Loucy (cell line): ENCODE measurements at regions not wholly inside any gene's neighbourhood (a gene's known extent, or its start where the extent isn't known, plus 50 kb on each side); places are given as distances from the start of the nearest gene placed in this dataset.

Experiments
- H2AFZ ChIP-seq: fragments of 200-600 bp; sonication (generic); 2 replicates; pipeline ENCODE4 v1.6.0; 2016; ENCODE audit warnings: antibody characterized with exemption, mild to moderate bottlenecking, low read length, moderate library complexity
- H3F3A ChIP-seq: fragments of 200-600 bp; 2 replicates; pipeline ENCODE4 v1.6.0; 2016; ENCODE audit warnings: antibody characterized with exemption, low read depth, mild to moderate bottlenecking
- H3K27me3 ChIP-seq: fragments of 200-600 bp; sonication (generic); 2 replicates; pipeline ENCODE4 v1.6.1; 2014; ENCODE audit warnings: low read length, mild to moderate bottlenecking; ENCODE audit not compliant: insufficient read depth, poor library complexity, severe bottlenecking
- H3K36me3 ChIP-seq: fragments of 200-600 bp; sonication (generic); 2 replicates; pipeline ENCODE4 v1.6.1; 2016; ENCODE audit warnings: low read length; ENCODE audit not compliant: insufficient read depth
- H3K4me1 ChIP-seq: fragments of 200-600 bp; sonication (generic); 2 replicates; pipeline ENCODE4 v1.5.1; 2014; ENCODE audit warnings: low read length, mild to moderate bottlenecking; ENCODE audit not compliant: insufficient read depth, poor library complexity, severe bottlenecking
- H3K4me2 ChIP-seq: fragments of 200-600 bp; sonication (generic); 2 replicates; pipeline ENCODE4 v1.6.0; 2014; ENCODE audit warnings: antibody characterized with exemption, low read length, low read depth, mild to moderate bottlenecking; ENCODE audit not compliant: poor library complexity, severe bottlenecking
- H3K4me3 ChIP-seq: fragments of 200-600 bp; sonication (generic); 2 replicates; pipeline ENCODE4 v1.5.1; 2014; ENCODE audit warnings: low read length, mild to moderate bottlenecking, mixed read lengths; ENCODE audit not compliant: poor library complexity, severe bottlenecking
- H3K79me2 ChIP-seq: fragments of 200-600 bp; sonication (generic); 2 replicates; pipeline ENCODE4 v1.6.1; 2014; ENCODE audit warnings: low read length; ENCODE audit not compliant: insufficient read depth
- H3K9ac ChIP-seq: fragments of 200-600 bp; sonication (generic); 2 replicates; pipeline ENCODE4 v1.6.0; 2014; ENCODE audit warnings: mild to moderate bottlenecking, low read depth, low read length, moderate library complexity; ENCODE audit not compliant: poor library complexity, severe bottlenecking
- H3K9me2 ChIP-seq: fragments of 200-600 bp; sonication (generic); replicated peaks from 2 replicates; pipeline ENCODE4 v1.6.1; 2016; ENCODE audit warnings: low read depth, low read length, mixed read lengths
- H3K9me3 ChIP-seq: fragments of 200-600 bp; sonication (generic); 2 replicates; pipeline ENCODE4 v1.6.1; 2014; ENCODE audit warnings: mild to moderate bottlenecking, antibody characterized with exemption, low read length, low read depth; ENCODE audit not compliant: insufficient read depth
- H4K20me1 ChIP-seq: fragments of 200-600 bp; sonication (generic); 2 replicates; pipeline ENCODE4 v1.6.0; 2014; ENCODE audit warnings: antibody characterized with exemption, low read length, mild to moderate bottlenecking; ENCODE audit not compliant: insufficient read depth, poor library complexity, severe bottlenecking
- CTCF ChIP-seq: fragments of 200-600 bp; sonication (generic); conservative IDR thresholded peaks from 2 replicates; pipeline ENCODE4 v1.5.1; 2014; ENCODE audit warnings: mild to moderate bottlenecking, antibody characterized with exemption, low read length
- EZH2phosphoT487 ChIP-seq: fragments of 200-600 bp; IDR thresholded peaks from 2 replicates; pipeline ENCODE4 v1.6.1; 2018; ENCODE audit warnings: antibody characterized with exemption, mild to moderate bottlenecking, moderate library complexity, borderline replicate concordance

- Histone ChIP-seq H3K36me3 (no peaks in the 10 kb centered on the region), H3K4me2 (no peak overlapping the region), H3K9me3 (no peaks in the 10 kb centered on the region), H3K4me1 (no peaks in the 10 kb centered on the region), H3K9ac (no peak overlapping the region), H2AFZ (no peak overlapping the region), H3K27me3 (no peaks in the 10 kb centered on the region), H3F3A (no peaks in the 10 kb centered on the region), H3K4me3 (no peak overlapping the region), H3K79me2 (no peaks in the 10 kb centered on the region), H4K20me1 (no peaks in the 10 kb centered on the region), H3K9me2 (no peaks in the 10 kb centered on the region)
- TF ChIP-seq EZH2phosphoT487 (no peak), CTCF (no peak)
Measured at GRCh38 chr1:73761559-73761958, 436.4 kb downstream of the LRRIQ3 start.

- no peak overlapping the region for H2AFZ ChIP-seq
- no peaks in the 10 kb centered on the region for H3K9me2 ChIP-seq
- no peaks in the 10 kb centered on the region for H3F3A ChIP-seq
- no peak overlapping the region for H3K9ac ChIP-seq
- no peak overlapping the region for H3K4me3 ChIP-seq
- H3K9me3 ChIP-seq = no peaks in the 10 kb centered on the region
- no peaks in the 10 kb centered on the region for H3K79me2 ChIP-seq
- no peaks in the 10 kb centered on the region for H3K36me3 ChIP-seq
- no peak for TF ChIP-seq EZH2phosphoT487
- TF ChIP-seq CTCF = no peak
- H3K4me1 ChIP-seq = no peaks in the 10 kb centered on the region
- no peak overlapping the region for H3K4me2 ChIP-seq
- H3K27me3 ChIP-seq = no peaks in the 10 kb centered on the region
- no peaks in the 10 kb centered on the region for H4K20me1 ChIP-seq
Measured at GRCh38 chr1:73759011-73759410, 439.0 kb downstream of the LRRIQ3 start.

GRCh38 chr1:73756817-73757216 lies 441.2 kb downstream of the LRRIQ3 start:
- Histone ChIP-seq H3K4me3 (no peak overlapping the region), H3K9me3 (no peaks in the 10 kb centered on the region), H3K4me1 (no peaks in the 10 kb centered on the region), H3K36me3 (no peaks in the 10 kb centered on the region), H2AFZ (no peak overlapping the region), H3K79me2 (no peaks in the 10 kb centered on the region), H3K9me2 (no peaks in the 10 kb centered on the region), H3F3A (no peaks in the 10 kb centered on the region), H3K9ac (no peak overlapping the region), H3K4me2 (no peak overlapping the region), H3K27me3 (no peaks in the 10 kb centered on the region), H4K20me1 (no peaks in the 10 kb centered on the region)
- TF ChIP-seq CTCF (no peak), EZH2phosphoT487 (no peak)
